ENCODE measurements at regions not wholly inside any gene's neighbourhood (a gene's known extent, or its start where the extent isn't known, plus 50 kb on each side); places are given as distances from the start of the nearest gene placed in this dataset.
A peak's percentile ranks its signal among the peaks of the same experiment; 100 is the strongest.

- Mint-ChIP-seq H3K4me1 (peaks cover 0 to 2% (median 0%) of the 10 kb centered on the region in 3 donors), H3K36me3 (peaks cover 4% of the 10 kb centered on the region), H3K9me3 (peaks cover 8 to 17% (median 15%) of the 10 kb centered on the region in 3 donors), H3K4me3 (no peak overlapping the region), H3K27me3 (peaks cover 2% of the 10 kb centered on the region), H3K27ac (no peak overlapping the region)
These were observed 665.0 kb upstream of the CBLB start for GRCh38 chr3:106533788-106534160.

DNA sequence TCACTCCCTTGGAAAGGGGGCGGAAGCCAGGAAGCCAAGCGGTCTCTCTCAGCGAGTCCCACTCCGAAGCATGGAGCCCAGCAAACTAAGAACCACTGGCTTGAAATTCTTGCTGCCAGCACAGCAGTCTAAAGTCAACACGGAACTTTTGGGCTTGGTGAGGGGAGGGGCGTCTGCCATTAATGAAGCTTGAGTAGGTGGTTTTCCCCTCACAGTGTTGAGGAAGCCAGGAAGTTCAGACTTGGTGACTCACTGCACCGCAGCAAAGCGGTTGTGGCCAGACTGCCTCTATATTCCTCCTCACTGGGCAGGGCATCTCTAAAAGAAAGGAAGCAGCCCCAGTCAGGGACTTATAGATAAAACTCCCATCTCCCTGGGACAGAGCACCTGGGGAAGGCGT is 665.4 kb upstream of the CBLB start:
- peaks cover 0 to 2% (median 0%) of the 10 kb centered on the region in 3 donors for H3K4me1 Mint-ChIP-seq
- H3K27ac Mint-ChIP-seq: no peak overlapping the region
- no peak overlapping the region for H3K4me3 Mint-ChIP-seq

GRCh38 chr3:106540743-106541142 is 671.9 kb upstream of the CBLB start:
- Mint-ChIP-seq H3K36me3 (no peaks in the 10 kb centered on the region), H3K9me3 (peaks cover 3 to 15% (median 13%) of the 10 kb centered on the region in 3 donors), H3K4me3 (no peak overlapping the region), H3K4me1 (no peaks in the 10 kb centered on the region), H3K27ac (peak overlapping the region in 1 of 3 donors; percentile 9), H3K27me3 (no peaks in the 10 kb centered on the region)

More for the DNA sequence above, 665.4 kb upstream of the CBLB start:
- Mint-ChIP-seq H3K27me3 (peaks cover 2% of the 10 kb centered on the region), H3K36me3 (peaks cover 4% of the 10 kb centered on the region), H3K9me3 (peaks cover 8 to 17% (median 15%) of the 10 kb centered on the region in 3 donors)

- H3K27ac Mint-ChIP-seq: no peak overlapping the region
- no peaks in the 10 kb centered on the region for H3K4me1 Mint-ChIP-seq
- no peaks in the 10 kb centered on the region for H3K36me3 Mint-ChIP-seq
- no peak overlapping the region for H3K4me3 Mint-ChIP-seq
- H3K9me3 Mint-ChIP-seq: peaks cover 0 to 12% (median 11%) of the 10 kb centered on the region in 3 donors
- no peaks in the 10 kb centered on the region for H3K27me3 Mint-ChIP-seq
These were observed 673.4 kb upstream of the CBLB start for GRCh38 chr3:106542101-106542769.

DNA sequence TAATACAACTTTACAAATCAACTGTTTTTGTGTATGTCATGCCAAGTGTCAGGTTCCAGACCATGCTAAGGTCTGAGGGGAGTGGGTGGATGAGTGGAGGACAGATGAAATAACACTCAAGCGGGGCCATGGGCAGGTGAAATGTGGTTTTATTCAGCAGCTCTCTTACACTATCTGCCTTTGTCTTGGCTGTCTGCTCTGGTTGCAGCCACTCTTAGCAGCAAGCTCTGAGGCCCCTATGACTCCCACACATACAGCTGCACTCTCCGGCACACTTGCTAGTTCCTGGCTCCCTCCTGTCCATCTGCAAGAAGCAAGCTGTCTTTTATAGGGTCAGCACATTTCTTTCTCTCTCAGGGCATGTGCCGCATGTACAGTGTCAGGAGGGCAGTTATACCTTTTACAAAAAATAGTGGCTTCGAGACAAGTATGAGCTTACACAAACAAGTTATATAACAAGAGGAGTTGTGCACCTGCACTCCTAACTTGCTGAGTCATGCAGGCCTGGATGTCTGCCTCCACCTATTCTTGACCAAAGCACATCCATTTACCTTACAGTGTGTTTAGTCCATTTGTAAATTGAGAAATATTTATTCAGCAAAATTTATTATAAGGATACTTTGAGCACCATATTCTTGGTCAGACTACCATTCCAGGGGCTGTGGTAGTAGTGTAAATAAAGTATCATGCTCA is 683.7 kb upstream of the CBLB start:
- no peaks in the 10 kb centered on the region for H3K27me3 Mint-ChIP-seq
- H3K9me3 Mint-ChIP-seq: peaks cover 2 to 7% (median 4%) of the 10 kb centered on the region in 3 donors
- no peaks in the 10 kb centered on the region for H3K36me3 Mint-ChIP-seq
- H3K27ac Mint-ChIP-seq: no peak overlapping the region
- no peaks in the 10 kb centered on the region for H3K4me1 Mint-ChIP-seq
- H3K4me3 Mint-ChIP-seq: no peak overlapping the region

- no peaks in the 10 kb centered on the region for H3K9me3 Mint-ChIP-seq
- no peak overlapping the region for H3K4me3 Mint-ChIP-seq
- H3K27me3 Mint-ChIP-seq: no peaks in the 10 kb centered on the region
- H3K27ac Mint-ChIP-seq: no peak overlapping the region
- no peaks in the 10 kb centered on the region for H3K36me3 Mint-ChIP-seq
- H3K4me1 Mint-ChIP-seq: no peaks in the 10 kb centered on the region
These were observed 691.7 kb upstream of the CBLB start for GRCh38 chr3:106560451-106560966.

DNA sequence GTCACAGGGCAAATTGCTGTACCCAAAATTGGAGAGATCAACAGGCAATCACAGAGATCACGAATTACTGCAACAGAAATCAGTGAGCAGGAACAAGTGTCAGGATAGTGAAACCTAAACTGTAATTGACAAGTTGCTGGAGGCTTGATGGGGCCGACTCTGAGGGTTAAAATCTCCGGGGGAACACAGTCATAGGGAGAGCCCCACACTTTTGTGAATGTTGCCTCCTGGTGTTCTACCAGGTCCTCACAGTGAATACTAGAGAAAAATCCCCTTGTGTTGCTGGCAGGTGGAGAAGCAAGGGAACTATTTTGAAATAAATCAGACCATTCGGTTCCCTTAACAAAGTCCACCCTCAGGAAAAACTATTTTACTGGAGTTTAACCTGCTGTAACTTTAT is 697.5 kb upstream of the CBLB start:
- no peak overlapping the region for H3K27ac Mint-ChIP-seq
- no peak overlapping the region for H3K4me3 Mint-ChIP-seq
- peaks cover 2 to 5% (median 3%) of the 10 kb centered on the region in 3 donors for H3K4me1 Mint-ChIP-seq
- no peaks in the 10 kb centered on the region for H3K27me3 Mint-ChIP-seq
- H3K36me3 Mint-ChIP-seq: no peaks in the 10 kb centered on the region
- H3K9me3 Mint-ChIP-seq: no peaks in the 10 kb centered on the region

DNA sequence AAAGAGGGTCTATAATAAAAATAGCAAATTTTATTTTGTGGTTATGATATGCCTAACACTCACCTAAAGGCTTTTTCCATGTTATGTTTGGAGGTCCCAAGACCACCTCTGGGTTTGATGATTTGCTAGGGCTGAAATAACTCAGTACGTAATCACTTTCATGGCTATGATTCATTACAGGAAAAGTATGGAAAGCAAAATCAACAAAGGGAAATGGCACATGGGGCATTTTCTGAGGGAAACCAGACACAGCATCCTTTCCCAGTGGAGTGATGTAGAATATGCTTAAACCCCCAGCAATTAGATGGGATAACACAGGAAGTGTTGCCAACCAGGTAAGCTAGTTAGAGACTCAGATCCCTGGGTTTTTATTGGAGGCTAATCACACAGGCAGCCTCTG is 701.6 kb upstream of the CBLB start:
- Mint-ChIP-seq H3K9me3 (no peaks in the 10 kb centered on the region), H3K27me3 (no peaks in the 10 kb centered on the region), H3K4me1 (peaks cover 2 to 5% (median 3%) of the 10 kb centered on the region in 3 donors), H3K4me3 (no peak overlapping the region), H3K36me3 (no peaks in the 10 kb centered on the region), H3K27ac (no peak overlapping the region)

- Mint-ChIP-seq H3K27me3 (no peaks in the 10 kb centered on the region), H3K27ac (no peak overlapping the region), H3K4me1 (no peaks in the 10 kb centered on the region)
These were observed 704.8 kb upstream of the CBLB start for GRCh38 chr3:106573605-106574004.

DNA sequence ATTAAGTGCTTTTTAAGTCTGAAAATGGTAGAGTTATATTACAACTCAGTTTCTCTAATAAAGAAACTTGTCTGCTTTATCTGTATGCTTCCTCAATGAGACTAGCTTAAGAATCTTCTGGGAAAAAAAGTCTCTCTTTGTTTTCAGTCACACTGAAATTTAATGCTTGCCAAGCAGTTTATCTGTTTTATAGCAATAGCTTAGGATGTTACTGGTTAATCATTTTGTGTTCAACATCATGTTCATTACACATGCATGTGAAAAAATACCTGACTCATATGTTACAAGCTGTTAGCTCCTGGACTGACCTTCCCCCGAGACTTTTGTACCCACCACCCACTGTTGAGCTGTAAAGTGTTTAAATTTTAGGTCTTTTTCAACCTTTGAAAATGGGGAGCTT is 706.2 kb upstream of the CBLB start:
- Mint-ChIP-seq H3K9me3 (no peaks in the 10 kb centered on the region), H3K27me3 (no peaks in the 10 kb centered on the region), H3K4me1 (no peaks in the 10 kb centered on the region), H3K4me3 (no peak overlapping the region), H3K36me3 (no peaks in the 10 kb centered on the region), H3K27ac (no peak overlapping the region)

More at GRCh38 chr3:106573605-106574004, 704.8 kb upstream of the CBLB start:
- Mint-ChIP-seq H3K9me3 (no peaks in the 10 kb centered on the region), H3K36me3 (no peaks in the 10 kb centered on the region), H3K4me3 (no peak overlapping the region)

- no peak overlapping the region for H3K27ac Mint-ChIP-seq
- no peaks in the 10 kb centered on the region for H3K27me3 Mint-ChIP-seq
- H3K9me3 Mint-ChIP-seq: no peaks in the 10 kb centered on the region
- no peak overlapping the region for H3K4me3 Mint-ChIP-seq
- no peaks in the 10 kb centered on the region for H3K4me1 Mint-ChIP-seq
- no peaks in the 10 kb centered on the region for H3K36me3 Mint-ChIP-seq
These were observed 708.4 kb upstream of the CBLB start for GRCh38 chr3:106577241-106577640.

GRCh38 chr3:106578911-106579310 is 710.1 kb upstream of the CBLB start:
- no peak overlapping the region for H3K4me3 Mint-ChIP-seq
- no peaks in the 10 kb centered on the region for H3K4me1 Mint-ChIP-seq
- H3K27me3 Mint-ChIP-seq: no peaks in the 10 kb centered on the region
- no peaks in the 10 kb centered on the region for H3K36me3 Mint-ChIP-seq
- H3K27ac Mint-ChIP-seq: no peak overlapping the region
- H3K9me3 Mint-ChIP-seq: no peaks in the 10 kb centered on the region

DNA sequence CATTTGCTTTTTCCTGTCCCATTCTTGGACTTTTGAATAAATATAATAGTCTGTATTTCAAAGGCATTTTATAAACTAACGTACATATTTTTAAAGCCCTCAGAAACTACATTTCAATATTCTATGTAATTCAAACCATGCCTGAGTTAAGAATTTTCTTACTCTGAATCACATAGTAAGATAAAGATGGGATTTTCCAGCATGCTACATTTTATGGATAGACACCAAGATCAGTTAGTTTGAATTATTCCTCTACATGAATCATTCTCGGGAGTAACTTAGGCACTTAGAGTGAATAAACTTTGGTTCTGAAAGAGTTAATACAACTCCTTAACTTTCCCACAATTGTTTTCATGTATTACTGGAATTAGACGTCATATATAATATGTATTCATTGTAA is 713.3 kb upstream of the CBLB start:
- no peak overlapping the region for H3K27ac Mint-ChIP-seq
- no peaks in the 10 kb centered on the region for H3K9me3 Mint-ChIP-seq
- H3K4me3 Mint-ChIP-seq: no peak overlapping the region
- H3K36me3 Mint-ChIP-seq: no peaks in the 10 kb centered on the region
- no peaks in the 10 kb centered on the region for H3K27me3 Mint-ChIP-seq
- no peaks in the 10 kb centered on the region for H3K4me1 Mint-ChIP-seq

DNA sequence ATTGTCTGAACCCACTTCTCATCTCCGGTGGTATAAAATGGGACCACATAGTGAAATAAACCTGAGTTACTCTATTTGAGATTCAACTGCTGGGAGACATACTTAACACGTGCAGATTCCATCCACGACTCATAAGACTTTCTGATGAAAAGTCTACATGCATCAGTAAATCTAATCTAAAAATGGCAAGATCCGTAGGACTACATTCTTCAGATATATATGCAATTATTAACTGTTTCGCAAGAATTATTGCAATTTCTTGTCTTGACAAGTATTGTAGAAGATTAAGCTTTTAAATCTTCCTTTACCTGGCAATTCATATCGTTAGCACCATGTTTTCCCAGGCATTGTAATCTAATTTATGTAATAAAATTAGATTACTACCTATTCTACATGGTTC is 718.7 kb upstream of the CBLB start:
- Mint-ChIP-seq H3K9me3 (peaks cover 0 to 1% (median 0%) of the 10 kb centered on the region in 3 donors), H3K36me3 (no peaks in the 10 kb centered on the region), H3K27ac (no peak overlapping the region), H3K4me1 (peaks cover 0 to 3% (median 0%) of the 10 kb centered on the region in 3 donors), H3K4me3 (no peak overlapping the region), H3K27me3 (no peaks in the 10 kb centered on the region)

GRCh38 chr3:106588739-106589138 is 719.9 kb upstream of the CBLB start:
- no peak overlapping the region for H3K4me3 Mint-ChIP-seq
- no peaks in the 10 kb centered on the region for H3K27me3 Mint-ChIP-seq
- H3K4me1 Mint-ChIP-seq: peaks cover 0 to 7% (median 3%) of the 10 kb centered on the region in 3 donors
- H3K27ac Mint-ChIP-seq: no peak overlapping the region
- no peaks in the 10 kb centered on the region for H3K36me3 Mint-ChIP-seq
- peaks cover 0 to 8% (median 1%) of the 10 kb centered on the region in 3 donors for H3K9me3 Mint-ChIP-seq
